Thyroid gland (tissue), 4 donors: ENCODE measurements at regions not wholly inside any gene's neighbourhood (a gene's known extent, or its start where the extent isn't known, plus 50 kb on each side); places are given as distances from the start of the nearest gene placed in this dataset.

Experiments used
- DNase-seq, 2 donors: peaks; one replicate each; pipeline ENCODE4 v3.0.0-alpha.2; 2019
- H3K27ac ChIP-seq, 3 donors: fragments of 200-600 bp; sonication (generic); 1 replicate in 2 of 3; 2 replicates in 1 of 3; pipeline ENCODE4 v1.5.1; 2016 to 2019; ENCODE audit warnings: mild to moderate bottlenecking in 1 of 3, moderate library complexity in 1 of 3
- H3K27me3 ChIP-seq: fragments of 200-600 bp; sonication (generic); one replicate; pipeline ENCODE4 v1.5.1; 2019
- H3K36me3 ChIP-seq, 2 donors: fragments of 200-600 bp; sonication (generic); one replicate each; pipeline ENCODE4 v1.5.1; 2016 to 2019
- H3K4me1 ChIP-seq, 2 donors: fragments of 200-600 bp; sonication (generic); one replicate each; pipeline ENCODE4 v1.5.1; 2017 to 2019
- H3K4me3 ChIP-seq, 3 donors: fragments of 200-600 bp; sonication (generic); replicated peaks in 1 of 3; 1 replicate in 2 of 3; 2 replicates in 1 of 3; pipeline ENCODE4 v1.5.1; 2016; ENCODE audit warnings: mild to moderate bottlenecking in 1 of 3
- H3K9me3 ChIP-seq: fragments of 200-600 bp; sonication (generic); one replicate; pipeline ENCODE4 v1.5.1; 2017
- POLR2A ChIP-seq, 2 donors: fragments of 450-650 bp; IDR thresholded peaks; one replicate each; pipeline ENCODE4 v1.6.1; 2017; ENCODE audit warnings: antibody characterized with exemption in 2 of 2, mild to moderate bottlenecking in 2 of 2, moderate library complexity in 1 of 2
- WGBS, 2 donors: methylation state at CpG; one replicate each; pipeline ENCODE4 v1.1.5; 2017; 5-methylcytosine and 5-hydroxymethylcytosine counted together
- intact Hi-C: fragments of 100-400 bp; cut with DNase I; formaldehyde crosslinking; loops from one replicate; pipeline ENCODE4 v1.15.1; 2023
- TF ChIP-seq, protein P1 (sequence below), 6 experiments: fragments of 200-600 bp in 3 of 6; fragments of 450-650 bp in 3 of 6; sonication (generic) in 3 of 6; IDR thresholded peaks; one replicate each; pipeline ENCODE4 v1.5.1; 2016 to 2019; ENCODE audit warnings: antibody characterized with exemption in 6 of 6, mild to moderate bottlenecking in 2 of 6, inconsistent platforms in 1 of 6, moderate library complexity in 1 of 6

DNA sequence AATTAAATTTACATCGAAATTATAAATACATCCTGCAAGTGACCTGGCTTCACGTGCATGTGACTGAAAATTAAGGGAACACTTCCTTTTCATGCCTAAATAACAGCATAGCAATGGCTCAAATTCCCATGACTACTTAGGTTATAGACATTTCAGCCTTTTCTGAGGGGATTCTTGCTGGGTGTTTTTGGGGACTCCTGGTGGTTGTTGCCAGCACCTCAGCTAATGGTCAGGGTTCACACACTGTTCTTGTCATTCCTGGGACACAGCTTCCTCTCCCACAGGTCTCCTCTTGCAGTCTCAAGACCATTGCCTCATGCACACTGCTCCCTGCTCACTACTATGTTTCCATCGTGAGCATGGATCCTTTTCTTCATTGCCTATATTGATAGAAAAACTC, 148.9 kb upstream of the GLI3 start:
- Histone ChIP-seq H3K4me1 (no peaks in the 10 kb centered on the region), H3K36me3 (no peaks in the 10 kb centered on the region), H3K27ac (no peak overlapping the region), H3K4me3 (no peak overlapping the region), H3K9me3 (no peaks in the 10 kb centered on the region), H3K27me3 (no peaks in the 10 kb centered on the region)
- TF ChIP-seq, protein P1, sequence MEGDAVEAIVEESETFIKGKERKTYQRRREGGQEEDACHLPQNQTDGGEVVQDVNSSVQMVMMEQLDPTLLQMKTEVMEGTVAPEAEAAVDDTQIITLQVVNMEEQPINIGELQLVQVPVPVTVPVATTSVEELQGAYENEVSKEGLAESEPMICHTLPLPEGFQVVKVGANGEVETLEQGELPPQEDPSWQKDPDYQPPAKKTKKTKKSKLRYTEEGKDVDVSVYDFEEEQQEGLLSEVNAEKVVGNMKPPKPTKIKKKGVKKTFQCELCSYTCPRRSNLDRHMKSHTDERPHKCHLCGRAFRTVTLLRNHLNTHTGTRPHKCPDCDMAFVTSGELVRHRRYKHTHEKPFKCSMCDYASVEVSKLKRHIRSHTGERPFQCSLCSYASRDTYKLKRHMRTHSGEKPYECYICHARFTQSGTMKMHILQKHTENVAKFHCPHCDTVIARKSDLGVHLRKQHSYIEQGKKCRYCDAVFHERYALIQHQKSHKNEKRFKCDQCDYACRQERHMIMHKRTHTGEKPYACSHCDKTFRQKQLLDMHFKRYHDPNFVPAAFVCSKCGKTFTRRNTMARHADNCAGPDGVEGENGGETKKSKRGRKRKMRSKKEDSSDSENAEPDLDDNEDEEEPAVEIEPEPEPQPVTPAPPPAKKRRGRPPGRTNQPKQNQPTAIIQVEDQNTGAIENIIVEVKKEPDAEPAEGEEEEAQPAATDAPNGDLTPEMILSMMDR (IDR thresholded peaks at IDR 0.05), result no peak
- intact Hi-C loops, result no loop called here
- 93 to 96% methylated on average over 3 of the region's 3 CpGs for WGBS, 2 donors
- DNase-seq, result no peak

DNA sequence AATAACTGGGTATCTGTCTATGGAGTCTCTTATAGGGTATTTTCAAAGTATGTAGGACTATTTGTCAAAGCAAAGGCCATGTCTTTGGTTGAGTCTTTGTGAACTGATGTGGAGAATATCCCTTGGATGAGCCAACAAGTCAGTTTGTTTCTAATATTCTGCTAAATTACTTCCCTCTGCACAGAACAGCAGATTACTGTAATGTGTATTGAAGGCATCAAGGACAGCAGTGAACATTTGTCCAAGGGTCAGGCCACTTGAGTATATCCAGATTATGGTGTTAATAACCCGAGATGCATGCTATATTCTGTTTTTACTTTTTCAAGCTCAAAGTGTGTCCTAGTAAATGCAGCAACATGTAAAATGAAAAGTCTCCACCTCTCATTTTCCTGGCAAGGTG, 144.2 kb upstream of the GLI3 start:
- DNase-seq, result no peak
- Histone ChIP-seq H3K4me1 (no peaks in the 10 kb centered on the region), H3K36me3 (no peaks in the 10 kb centered on the region), H3K4me3 (no peak overlapping the region), H3K27ac (no peak overlapping the region), H3K9me3 (no peaks in the 10 kb centered on the region), H3K27me3 (no peaks in the 10 kb centered on the region)
- TF ChIP-seq, protein P1 (IDR thresholded peaks at IDR 0.05), result no peak
- TF ChIP-seq POLR2A (IDR thresholded peaks at IDR 0.05), result no peak
- intact Hi-C loops, result no loop called here
- 78 to 85% methylated on average over 1 of the region's 1 CpG for whole genome bisulfite sequencing, 2 donors

DNA sequence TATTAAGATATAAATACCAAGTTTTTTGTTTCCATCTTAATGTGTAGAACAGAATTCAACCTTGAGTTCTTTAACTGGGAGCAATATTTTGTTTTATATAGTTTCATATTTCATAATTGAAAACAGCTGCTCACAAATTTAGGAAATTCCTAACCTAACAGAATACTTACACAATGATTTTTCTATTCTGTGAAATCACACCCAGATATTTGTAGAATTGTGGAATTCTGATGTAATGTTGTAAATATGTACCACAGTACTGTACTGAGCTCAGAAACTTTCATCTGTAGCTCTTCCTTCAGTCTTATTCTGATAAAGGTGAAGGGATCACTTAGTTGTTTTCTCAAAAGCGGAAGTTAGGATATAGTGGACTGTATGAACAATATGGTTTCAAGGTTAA, 143.4 kb upstream of the GLI3 start:
- no peak for TF ChIP-seq POLR2A (IDR thresholded peaks at IDR 0.05)
- TF ChIP-seq, protein P1 (IDR thresholded peaks at IDR 0.05), result no peak
- intact Hi-C loops, result no loop called here
- WGBS, 2 donors, result 87 to 90% methylated on average over 1 of the region's 1 CpG

DNA sequence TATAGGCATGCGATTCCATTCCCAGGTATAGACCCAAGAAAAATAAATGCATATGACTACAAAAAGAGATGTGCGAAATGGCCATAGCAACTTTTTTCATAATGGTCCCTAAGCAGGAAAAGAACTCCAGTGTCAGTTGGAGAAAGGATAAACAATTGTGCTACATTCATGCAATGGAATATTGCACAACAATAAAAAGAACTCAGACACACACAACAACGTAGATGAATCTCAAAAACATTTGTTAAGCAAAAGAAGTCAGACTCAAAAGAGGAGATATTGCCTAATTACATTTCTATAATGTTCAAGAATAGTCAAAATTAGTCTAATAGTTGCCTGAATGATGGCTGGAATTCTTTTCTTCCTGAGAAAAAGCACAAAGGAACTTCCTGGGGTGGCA, 141.1 kb upstream of the GLI3 start:
- Histone ChIP-seq H3K4me1 (no peaks in the 10 kb centered on the region), H3K27me3 (no peaks in the 10 kb centered on the region), H3K9me3 (no peaks in the 10 kb centered on the region), H3K36me3 (no peaks in the 10 kb centered on the region), H3K4me3 (no peak overlapping the region), H3K27ac (no peak overlapping the region)
- intact Hi-C loops, result no loop called here
- TF ChIP-seq, protein P1 (IDR thresholded peaks at IDR 0.05), result no peak
- no peak for TF ChIP-seq POLR2A (IDR thresholded peaks at IDR 0.05)
- 88 to 91% methylated on average over 3 of the region's 3 CpGs for WGBS, 2 donors
- no peak for DNase-seq

More for the DNA sequence above, 143.4 kb upstream of the GLI3 start:
- no peaks in the 10 kb centered on the region for H3K27me3 ChIP-seq
- H3K36me3 ChIP-seq, result no peaks in the 10 kb centered on the region
- H3K27ac ChIP-seq, result no peak overlapping the region
- no peak overlapping the region for H3K4me3 ChIP-seq
- no peak for DNase-seq
- H3K9me3 ChIP-seq, result no peaks in the 10 kb centered on the region
- H3K4me1 ChIP-seq, result no peaks in the 10 kb centered on the region

DNA sequence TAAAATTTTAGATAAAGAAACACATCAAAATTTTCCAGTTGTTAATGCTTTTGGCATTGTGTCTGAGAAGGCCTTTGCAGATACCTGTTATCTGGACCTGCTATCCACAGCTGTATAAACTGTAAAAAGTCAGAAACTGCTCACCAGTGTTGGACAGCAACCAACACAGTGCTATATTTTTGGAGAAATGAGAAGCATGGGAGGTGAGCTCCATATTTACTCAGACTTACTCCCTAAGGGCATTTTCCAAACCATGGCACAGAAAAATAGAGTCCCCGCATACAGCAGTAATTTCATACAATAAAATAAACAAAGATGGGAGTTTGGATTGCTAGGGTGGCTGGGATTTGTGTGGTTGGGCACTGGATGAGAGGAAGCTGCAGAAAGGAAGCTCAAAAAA, 136.3 kb upstream of the GLI3 start:
- Histone ChIP-seq H3K27me3 (no peaks in the 10 kb centered on the region), H3K27ac (no peak overlapping the region), H3K36me3 (no peaks in the 10 kb centered on the region), H3K9me3 (no peaks in the 10 kb centered on the region), H3K4me3 (no peak overlapping the region), H3K4me1 (no peaks in the 10 kb centered on the region)
- intact Hi-C loops, result no loop called here
- 80 to 91% methylated on average over 1 of the region's 1 CpG for WGBS, 2 donors
- no peak for DNase-seq
- no peak for TF ChIP-seq POLR2A (IDR thresholded peaks at IDR 0.05)
- TF ChIP-seq, protein P1 (IDR thresholded peaks at IDR 0.05), result no peak
